Gastroesophageal sphincter (tissue), 4 donors: ENCODE measurements at regions not wholly inside any gene's neighbourhood (a gene's known extent, or its start where the extent isn't known, plus 50 kb on each side); places are given as distances from the start of the nearest gene placed in this dataset.

Source experiments
- ATAC-seq: fragments of 150-250 bp; one replicate; pipeline ENCODE4 v1.9.1; 2016; ENCODE audit warnings: mild to moderate bottlenecking, moderate library complexity
- H3K27ac ChIP-seq, 4 donors: fragments of 200-600 bp; sonication (generic) in 3 of 4; 1 replicate in 3 of 4; 2 replicates in 1 of 4; pipeline ENCODE4 v1.5.1; 2016 to 2019
- H3K27me3 ChIP-seq: fragments of 200-600 bp; sonication (generic); one replicate; pipeline ENCODE4 v1.5.1; 2019
- H3K36me3 ChIP-seq, 2 donors: fragments of 200-600 bp; sonication (generic); one replicate each; pipeline ENCODE4 v1.5.1; 2019; ENCODE audit warnings: control low read depth in 1 of 2
- H3K4me1 ChIP-seq, 3 donors: fragments of 200-600 bp; sonication (generic); 1 replicate in 2 of 3; 2 replicates in 1 of 3; pipeline ENCODE4 v1.5.1; 2016 to 2019; ENCODE audit warnings: control low read depth in 2 of 3
- H3K4me3 ChIP-seq, 2 donors: fragments of 200-600 bp; sonication (generic); one replicate each; pipeline ENCODE4 v1.5.1; 2019; ENCODE audit warnings: mild to moderate bottlenecking in 1 of 2, moderate library complexity in 1 of 2
- H3K9me3 ChIP-seq, 3 donors: fragments of 200-600 bp; sonication (generic); one replicate each; pipeline ENCODE4 v1.5.1; 2017 to 2019; ENCODE audit warnings: control low read depth in 2 of 3
- EP300 ChIP-seq: sonication (generic); formaldehyde crosslinking; IDR thresholded peaks from one replicate; pipeline ENCODE4 v1.6.1; 2017; ENCODE audit warnings: antibody characterized with exemption, mild to moderate bottlenecking
- POLR2A ChIP-seq, 2 donors: fragments of 450-650 bp; IDR thresholded peaks; one replicate each; pipeline ENCODE4 v1.6.1; 2017; ENCODE audit warnings: antibody characterized with exemption in 2 of 2, mild to moderate bottlenecking in 2 of 2, moderate library complexity in 1 of 2
- POLR2AphosphoS5 ChIP-seq: sonication (generic); formaldehyde crosslinking; IDR thresholded peaks from one replicate; pipeline ENCODE4 v1.6.1; 2017; ENCODE audit warnings: antibody characterized with exemption
- WGBS, 2 donors: methylation state at CpG; one replicate each; pipeline ENCODE4 v1.1.5; 2018; ENCODE audit warnings: low coverage in 1 of 2; 5-methylcytosine and 5-hydroxymethylcytosine counted together
- TF ChIP-seq, protein P1 (sequence below), 4 experiments: fragments of 200-600 bp in 2 of 4; fragments of 450-650 bp in 2 of 4; sonication (generic) in 1 of 4; IDR thresholded peaks; one replicate each; pipeline ENCODE4 v1.5.1; 2017 to 2019; ENCODE audit warnings: antibody characterized with exemption in 4 of 4, mild to moderate bottlenecking in 2 of 4, moderate library complexity in 2 of 4

DNA sequence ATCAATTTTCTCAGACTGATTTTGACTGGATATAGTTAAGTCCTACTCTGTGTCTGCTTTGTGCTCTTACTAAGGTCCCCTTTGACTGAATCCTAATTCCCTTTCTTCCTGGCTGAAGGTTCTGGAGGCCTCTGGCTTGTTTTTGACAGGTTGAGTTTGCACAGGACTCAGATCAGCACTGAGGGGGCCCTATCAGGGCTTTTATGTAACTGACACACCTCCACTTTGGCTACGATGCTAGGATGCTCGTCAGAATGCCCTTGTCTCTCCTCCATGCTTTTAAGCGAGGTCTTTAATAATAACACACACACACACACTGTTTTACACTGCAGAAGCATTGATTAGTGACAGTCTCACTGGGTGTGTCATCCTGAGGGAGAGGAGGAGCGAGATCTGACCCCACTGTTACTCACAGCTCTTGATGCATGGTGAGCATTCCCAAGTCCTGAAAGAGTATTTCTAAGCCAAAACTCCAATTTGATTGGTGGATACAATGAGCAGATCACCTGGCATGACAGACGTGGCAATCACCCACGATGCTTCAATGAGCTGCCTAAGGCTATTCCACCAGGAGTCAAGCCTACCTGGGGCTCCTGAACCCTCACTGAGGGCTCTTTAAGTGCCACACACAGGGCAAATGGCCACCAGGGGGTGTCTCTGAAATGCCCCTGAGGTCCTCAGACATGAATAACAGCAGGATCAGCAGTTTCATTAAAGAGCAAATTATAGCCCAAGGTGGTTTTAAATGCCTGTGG lies 130.4 kb upstream of the CPEB2 start:
- Histone ChIP-seq H3K27me3 (no peaks in the 10 kb centered on the region), H3K36me3 (no peaks in the 10 kb centered on the region), H3K27ac (no peak overlapping the region), H3K4me3 (no peak overlapping the region), H3K4me1 (peaks cover 0 to 43% (median 6%) of the 10 kb centered on the region in 3 donors), H3K9me3 (no peaks in the 10 kb centered on the region)
- TF ChIP-seq POLR2A (IDR thresholded peaks at IDR 0.05), result no peak
- TF ChIP-seq, protein P1, sequence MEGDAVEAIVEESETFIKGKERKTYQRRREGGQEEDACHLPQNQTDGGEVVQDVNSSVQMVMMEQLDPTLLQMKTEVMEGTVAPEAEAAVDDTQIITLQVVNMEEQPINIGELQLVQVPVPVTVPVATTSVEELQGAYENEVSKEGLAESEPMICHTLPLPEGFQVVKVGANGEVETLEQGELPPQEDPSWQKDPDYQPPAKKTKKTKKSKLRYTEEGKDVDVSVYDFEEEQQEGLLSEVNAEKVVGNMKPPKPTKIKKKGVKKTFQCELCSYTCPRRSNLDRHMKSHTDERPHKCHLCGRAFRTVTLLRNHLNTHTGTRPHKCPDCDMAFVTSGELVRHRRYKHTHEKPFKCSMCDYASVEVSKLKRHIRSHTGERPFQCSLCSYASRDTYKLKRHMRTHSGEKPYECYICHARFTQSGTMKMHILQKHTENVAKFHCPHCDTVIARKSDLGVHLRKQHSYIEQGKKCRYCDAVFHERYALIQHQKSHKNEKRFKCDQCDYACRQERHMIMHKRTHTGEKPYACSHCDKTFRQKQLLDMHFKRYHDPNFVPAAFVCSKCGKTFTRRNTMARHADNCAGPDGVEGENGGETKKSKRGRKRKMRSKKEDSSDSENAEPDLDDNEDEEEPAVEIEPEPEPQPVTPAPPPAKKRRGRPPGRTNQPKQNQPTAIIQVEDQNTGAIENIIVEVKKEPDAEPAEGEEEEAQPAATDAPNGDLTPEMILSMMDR (IDR thresholded peaks at IDR 0.05), result peak in 1 of 4 experiments; percentile 6
- ATAC-seq, result no peak
- WGBS, 2 donors, result 59 to 60% methylated on average over 3 of the region's 6 CpGs

DNA sequence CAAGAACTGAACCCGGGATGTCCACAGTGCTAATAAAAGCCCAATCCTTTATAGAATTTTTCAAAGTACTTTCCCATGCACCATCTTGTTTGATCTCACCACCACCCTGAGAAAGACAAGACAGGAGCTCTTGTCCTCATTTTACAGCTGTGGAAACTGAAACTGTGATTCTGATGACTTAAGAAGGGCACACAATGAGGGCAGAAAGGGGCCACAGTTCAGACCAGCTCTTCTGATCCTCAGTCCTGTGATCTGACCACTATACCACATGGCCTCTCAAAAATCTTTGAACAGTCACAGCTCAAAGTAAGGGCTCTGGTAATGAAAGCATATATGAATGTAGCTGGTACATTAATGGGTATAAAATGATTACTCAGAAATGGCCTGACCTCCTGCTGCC lies 127.3 kb upstream of the CPEB2 start:
- Histone ChIP-seq H3K36me3 (no peaks in the 10 kb centered on the region), H3K4me3 (no peak overlapping the region), H3K27ac (no peak overlapping the region), H3K27me3 (no peaks in the 10 kb centered on the region), H3K4me1 (peaks cover 4 to 35% (median 5%) of the 10 kb centered on the region in 3 donors), H3K9me3 (no peaks in the 10 kb centered on the region)
- ATAC-seq, result no peak
- TF ChIP-seq, protein P1 (IDR thresholded peaks at IDR 0.05), result no peak
- TF ChIP-seq POLR2AphosphoS5 (no peak), EP300 (no peak), POLR2A (IDR thresholded peaks at IDR 0.05) (no peak)
- 67 to 73% methylated on average over 1 of the region's 1 CpG for WGBS, 2 donors

DNA sequence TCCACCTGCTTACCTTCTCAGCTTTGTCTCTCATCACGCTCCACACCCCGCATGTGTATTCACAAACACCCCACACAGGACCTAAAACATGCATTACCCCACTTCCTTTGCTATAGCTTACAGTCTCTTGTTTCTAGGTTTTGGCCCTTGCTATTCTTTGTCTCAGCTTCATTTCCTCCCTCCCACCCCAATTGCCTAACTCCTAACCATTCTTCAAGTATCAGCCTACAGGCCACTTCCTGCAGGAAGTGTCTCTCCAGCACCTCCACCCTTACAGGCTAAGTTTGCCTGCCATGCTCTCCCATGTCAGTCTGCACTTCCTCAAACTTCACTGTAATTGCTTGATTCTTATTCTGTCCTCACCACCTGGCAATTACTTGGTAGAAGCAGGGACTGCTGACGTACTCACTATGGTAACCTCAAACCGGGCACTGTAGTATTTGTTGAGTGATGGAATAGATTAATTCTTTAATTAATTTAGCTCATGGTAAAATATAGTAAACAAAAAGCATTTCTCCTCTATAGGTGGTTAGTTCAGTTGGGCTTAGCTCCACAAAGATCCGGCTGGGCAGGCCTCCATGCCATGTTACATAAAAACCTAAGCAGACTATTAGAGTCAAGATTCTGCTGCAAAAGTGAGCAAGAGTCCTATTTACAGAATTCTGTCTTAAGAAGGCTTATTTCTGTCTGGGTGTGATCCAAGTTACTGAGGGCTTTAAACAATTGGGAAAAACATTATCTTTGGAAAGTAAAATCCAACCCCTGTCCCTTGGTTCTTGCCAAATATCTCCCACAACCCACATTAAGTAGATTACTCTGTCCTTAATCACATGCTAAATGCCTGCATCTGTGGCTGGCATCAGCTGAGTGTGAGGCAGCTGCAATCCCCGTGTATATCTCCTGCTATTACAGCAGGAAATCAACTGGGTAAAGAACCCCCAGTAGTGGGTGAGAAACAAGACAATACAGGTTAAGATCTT lies 124.7 kb upstream of the CPEB2 start:
- Histone ChIP-seq H3K27me3 (no peaks in the 10 kb centered on the region), H3K27ac (peak overlapping the region in 2 of 4 donors; percentile 25 to 47)
- WGBS, 2 donors, result 48 to 73% methylated on average over 4 to 6 of the region's 6 CpGs

DNA sequence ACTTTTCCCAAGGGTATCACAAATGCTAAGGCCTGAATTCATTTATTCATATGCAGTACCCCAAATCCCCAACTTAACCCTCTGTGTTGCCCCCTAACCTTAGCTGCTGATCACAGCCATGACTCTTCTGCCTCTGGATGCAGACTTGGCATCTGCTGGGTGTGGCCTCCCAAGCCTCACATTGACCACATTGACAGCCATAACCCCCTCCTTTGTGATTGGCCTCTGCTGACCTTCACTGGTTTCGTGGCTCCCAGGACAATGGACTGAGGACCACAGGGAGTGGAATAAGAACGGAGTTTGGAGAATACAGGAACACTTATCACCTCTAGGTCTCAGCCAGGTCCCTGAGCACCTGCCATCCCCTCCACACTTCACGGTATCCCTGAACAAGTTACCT lies 123.6 kb upstream of the CPEB2 start:
- no peaks in the 10 kb centered on the region for H3K36me3 ChIP-seq
- WGBS, 2 donors, result 83 to 100% methylated on average over 1 of the region's 3 CpGs
- H3K4me3 ChIP-seq, result no peak overlapping the region
- ATAC-seq, result no peak
- TF ChIP-seq POLR2AphosphoS5 (no peak), EP300 (no peak), POLR2A (IDR thresholded peaks at IDR 0.05) (no peak)
- TF ChIP-seq, protein P1 (IDR thresholded peaks at IDR 0.05), result no peak
- H3K4me1 ChIP-seq, result peaks cover 4 to 24% (median 5%) of the 10 kb centered on the region in 3 donors
- no peaks in the 10 kb centered on the region for H3K27me3 ChIP-seq
- H3K9me3 ChIP-seq, result no peaks in the 10 kb centered on the region
- H3K27ac ChIP-seq, result no peak overlapping the region

More for the DNA sequence above, 124.7 kb upstream of the CPEB2 start:
- peak; percentile 61 for ATAC-seq
- TF ChIP-seq EP300, result no peak
- no peak for TF ChIP-seq POLR2AphosphoS5
- TF ChIP-seq POLR2A (IDR thresholded peaks at IDR 0.05), result no peak
- TF ChIP-seq, protein P1 (IDR thresholded peaks at IDR 0.05), result no peak
- Histone ChIP-seq H3K4me1 (peaks cover 4 to 24% (median 5%) of the 10 kb centered on the region in 3 donors), H3K36me3 (no peaks in the 10 kb centered on the region), H3K4me3 (no peak overlapping the region), H3K9me3 (no peaks in the 10 kb centered on the region)
